CD1c-positive myeloid dendritic cell (primary cell): ENCODE measurements at regions not wholly inside any gene's neighbourhood (a gene's known extent, or its start where the extent isn't known, plus 50 kb on each side); places are given as distances from the start of the nearest gene placed in this dataset.

Experiments used
- DNase-seq: peaks from one replicate; pipeline ENCODE4 v3.0.0-alpha.2; 2016; ENCODE audit errors: extremely low spot score

DNA sequence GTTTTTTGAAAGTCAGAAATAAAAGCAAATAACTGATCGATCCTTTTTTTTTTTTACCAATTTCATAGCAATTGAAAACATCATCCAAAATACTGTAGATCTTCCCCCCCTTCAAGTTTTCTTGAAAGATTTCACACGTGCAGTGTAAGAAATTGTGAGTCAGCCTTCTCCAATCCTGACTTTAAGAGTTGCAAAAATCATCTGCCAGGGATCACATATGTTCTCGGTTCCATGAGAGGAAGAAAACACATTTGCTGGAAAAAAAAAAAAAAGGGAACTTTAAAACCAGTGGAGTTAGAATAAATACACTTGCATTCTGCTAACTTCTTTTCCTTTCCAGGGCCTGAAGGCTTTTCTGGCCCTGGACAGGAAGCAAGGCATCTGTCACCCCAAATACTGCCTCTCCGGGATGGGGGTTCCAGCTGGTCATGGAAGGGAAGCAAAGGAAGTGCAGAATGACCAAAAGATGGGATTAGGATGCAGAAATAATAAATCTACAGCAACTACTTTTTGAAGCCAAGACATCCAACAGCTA lies 198.4 kb upstream of the KIAA1217 start:
- DNase-seq: no peak

DNA sequence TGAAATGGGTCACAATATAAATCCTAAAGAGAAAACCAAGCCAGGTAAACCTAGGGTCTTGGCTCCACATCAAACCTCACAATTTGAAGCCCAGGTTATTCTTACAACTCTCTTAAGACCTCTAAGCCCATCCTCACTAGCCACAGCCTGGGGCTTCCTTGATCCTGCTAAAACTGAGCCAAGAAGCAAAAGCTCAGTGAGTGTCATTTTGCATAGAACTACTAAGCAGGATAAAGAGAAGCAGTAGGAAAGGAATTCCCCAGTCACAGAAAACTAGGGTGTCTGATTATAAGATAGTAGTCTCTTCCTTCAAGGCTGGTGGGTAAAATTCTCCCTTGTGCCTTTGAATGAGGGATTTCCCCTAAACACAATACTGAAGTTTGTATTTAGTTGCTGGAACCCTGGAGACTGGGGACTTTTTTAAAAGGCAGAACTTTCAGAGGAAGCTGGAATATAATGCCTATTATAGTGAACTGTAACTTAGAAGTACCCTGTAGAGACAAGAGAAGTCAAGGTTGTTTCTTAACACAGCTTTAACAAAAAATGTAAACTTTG lies 196.6 kb upstream of the KIAA1217 start:
- DNase-seq: no peak

DNA sequence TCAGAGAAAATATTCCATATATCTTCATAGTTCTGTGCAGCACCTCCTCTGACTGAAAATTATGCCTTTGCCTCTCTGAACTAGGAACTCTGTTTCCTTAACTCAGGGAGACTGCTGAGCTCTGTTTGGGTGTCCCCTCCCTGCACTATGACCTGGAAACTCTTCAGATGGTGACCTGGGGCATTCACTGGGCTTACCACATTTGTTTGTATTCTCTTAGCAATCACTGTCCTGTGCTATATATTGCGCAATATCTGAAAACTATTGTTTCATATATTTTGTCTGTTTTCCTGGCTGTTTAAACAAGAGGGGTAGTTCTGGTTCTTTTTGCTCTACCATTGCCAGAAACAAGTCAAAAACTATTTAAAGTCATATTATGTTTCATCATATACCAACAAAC lies 181.8 kb upstream of the KIAA1217 start:
- DNase-seq: no peak

DNA sequence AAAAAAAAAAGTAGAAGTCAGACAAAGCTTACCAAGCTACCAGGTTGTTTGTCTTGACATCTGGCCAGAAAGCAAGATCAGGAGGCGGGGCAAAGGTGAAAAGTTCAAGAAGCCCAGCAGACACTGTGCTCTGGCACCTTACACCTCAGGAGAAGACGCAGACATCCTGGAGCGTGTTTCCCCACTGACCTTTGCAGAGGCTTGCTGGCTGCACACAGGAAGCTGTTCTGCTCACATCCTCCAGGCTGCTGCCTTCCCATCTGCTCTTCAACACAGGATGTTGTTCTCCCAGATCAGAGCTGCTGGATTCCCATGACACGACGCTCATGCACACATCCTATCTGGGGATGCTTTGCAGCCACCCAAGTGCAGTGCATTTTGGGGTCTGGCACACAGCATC lies 174.4 kb upstream of the KIAA1217 start:
- no peak for DNase-seq

DNA sequence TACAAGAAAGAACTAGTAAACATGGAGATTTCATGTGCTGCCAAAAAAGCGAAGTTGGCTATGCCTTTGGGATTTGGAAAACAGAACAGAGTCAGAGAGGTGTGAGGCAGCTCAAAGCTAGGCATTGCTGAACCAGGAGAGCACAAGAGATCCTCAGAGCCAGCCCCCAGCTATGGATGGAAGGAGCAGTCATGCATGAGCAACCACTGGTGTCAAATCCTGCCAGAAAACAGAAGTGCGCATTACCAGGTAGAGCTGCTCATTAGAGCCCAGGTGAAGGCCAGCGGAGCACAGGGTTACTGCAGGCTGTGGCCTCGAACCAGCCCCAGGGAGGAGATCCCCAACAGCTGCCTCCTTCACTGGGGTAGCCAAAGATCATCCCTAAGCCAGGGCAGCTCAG lies 173.2 kb upstream of the KIAA1217 start:
- no peak for DNase-seq

DNA sequence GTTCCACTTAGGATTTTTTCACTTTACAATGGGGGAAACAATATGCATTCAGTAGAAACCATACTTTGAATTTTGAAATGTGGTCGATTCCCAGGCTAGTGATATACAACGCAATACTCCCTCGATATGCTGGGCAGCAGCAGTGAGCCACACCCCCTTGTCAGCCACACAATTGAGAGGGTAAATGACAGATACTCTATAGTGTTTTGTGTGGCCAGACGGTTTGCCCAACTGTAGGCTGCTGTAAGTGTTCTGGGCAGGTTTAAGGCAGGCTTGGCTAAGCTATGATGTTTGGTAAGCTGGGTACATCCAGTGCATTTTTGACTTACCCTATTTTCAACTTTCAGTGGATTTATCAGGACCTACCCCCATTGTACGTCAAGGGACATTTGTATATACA lies 169.6 kb upstream of the KIAA1217 start:
- no peak for DNase-seq

DNA sequence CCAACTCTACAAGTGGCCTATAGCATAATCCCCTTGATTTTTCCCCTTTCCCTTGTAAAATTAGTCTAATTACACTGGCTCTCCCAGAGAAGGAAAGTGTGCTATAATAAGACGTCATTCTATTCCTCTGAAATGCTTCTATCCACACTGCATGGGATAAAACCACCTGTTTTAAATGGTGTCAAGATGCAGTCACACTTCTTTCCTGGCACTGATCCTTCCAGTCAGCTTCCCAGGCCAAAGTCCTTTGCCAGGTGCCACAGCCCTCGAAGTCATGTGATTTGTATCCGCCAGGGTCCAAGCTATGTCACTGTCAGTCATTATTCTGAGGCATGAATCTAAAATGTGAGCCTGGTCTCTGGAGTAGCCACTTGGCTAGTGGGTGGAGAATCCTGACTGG lies 169.0 kb upstream of the KIAA1217 start:
- DNase-seq: no peak

DNA sequence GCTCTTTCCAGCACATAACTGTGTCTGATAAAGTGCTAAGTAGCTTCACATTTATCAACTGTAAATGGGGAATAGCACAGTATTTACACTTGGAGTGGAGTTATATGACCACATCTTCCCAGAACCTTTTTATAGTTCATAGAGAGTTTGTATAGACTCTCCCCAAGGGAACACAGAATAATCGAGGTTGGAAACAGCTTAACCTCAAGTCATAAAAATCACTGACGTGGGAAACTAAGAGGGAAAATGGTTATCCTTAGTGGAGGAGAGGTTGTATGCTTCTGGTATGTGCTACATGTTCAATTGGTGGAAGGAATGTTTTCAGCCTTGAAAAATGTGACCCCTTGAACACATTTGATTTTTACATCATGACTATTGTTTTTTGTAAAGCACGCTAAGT lies 167.9 kb upstream of the KIAA1217 start:
- DNase-seq: no peak

DNA sequence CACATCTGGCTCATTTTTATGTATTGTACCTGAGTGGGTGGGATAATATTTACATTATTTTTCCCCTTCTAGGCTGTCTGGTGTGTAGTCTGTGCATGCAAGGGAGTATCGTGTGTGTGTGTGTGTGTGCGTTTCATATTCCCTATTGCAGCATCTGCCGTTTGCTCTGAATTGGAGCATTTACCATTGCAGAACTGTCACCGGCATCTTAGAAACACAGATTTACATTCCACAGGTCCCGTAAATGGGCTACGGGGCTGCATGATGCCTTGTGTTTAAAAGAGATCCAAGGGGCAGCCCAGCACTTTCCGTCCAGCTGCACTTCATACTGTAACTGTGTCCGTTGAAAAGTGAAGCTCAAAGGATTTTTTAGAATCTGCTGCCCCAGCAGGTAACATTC lies 167.1 kb upstream of the KIAA1217 start:
- no peak for DNase-seq

DNA sequence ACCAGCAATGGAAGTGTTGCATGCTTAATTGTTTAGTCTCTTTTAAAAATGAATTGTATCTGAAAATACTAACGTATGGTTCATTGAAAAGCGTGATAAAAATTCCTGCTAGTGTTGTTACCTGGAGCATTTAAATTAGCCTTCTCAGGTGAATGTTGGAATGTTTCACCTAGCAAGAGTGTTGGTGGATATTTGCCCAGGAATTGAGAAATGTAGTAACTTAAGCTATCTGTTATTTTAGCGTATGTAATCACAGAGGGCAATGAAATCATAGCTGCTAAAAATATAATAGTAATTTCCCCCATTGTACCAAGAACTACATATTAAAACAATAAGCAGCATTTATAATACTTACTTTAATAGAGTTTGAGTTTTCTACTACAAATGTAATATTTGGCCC lies 166.1 kb upstream of the KIAA1217 start:
- no peak for DNase-seq

DNA sequence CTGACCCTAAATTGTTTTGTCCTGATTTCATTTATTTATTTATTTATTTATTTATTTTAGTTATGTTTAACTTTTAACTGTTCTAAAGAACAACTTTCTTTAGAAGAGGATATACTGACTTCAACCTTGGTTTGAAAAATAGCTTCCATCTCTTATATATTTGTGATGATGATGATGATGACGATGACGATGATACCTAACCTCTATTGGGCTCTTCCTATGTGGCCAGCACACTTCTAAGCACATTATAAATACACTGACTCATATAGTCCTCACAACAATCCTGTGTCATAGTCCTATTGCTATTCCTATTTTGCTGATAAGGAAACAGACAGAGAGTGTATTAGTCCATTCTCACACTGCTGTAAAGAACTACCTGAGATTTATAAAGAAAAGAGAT lies 162.9 kb upstream of the KIAA1217 start:
- DNase-seq: no peak

DNA sequence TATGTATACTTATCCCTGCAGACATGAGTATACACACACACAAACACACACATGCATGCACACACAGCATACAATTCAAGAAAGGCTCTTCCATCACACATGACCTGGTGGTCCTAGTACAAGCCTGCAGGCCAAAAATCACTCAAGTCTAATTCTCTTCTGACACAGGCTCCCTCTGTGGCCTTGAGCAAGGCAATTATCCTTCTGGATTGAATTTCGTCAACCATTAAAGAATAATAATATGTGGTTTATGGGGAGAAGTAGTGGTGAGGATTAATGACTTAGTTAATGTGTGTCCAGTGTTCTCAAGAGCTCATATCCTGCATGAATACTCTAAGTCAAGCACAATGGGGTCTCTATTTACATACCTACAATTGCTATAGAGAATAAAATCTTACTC lies 161.8 kb upstream of the KIAA1217 start:
- DNase-seq: no peak

DNA sequence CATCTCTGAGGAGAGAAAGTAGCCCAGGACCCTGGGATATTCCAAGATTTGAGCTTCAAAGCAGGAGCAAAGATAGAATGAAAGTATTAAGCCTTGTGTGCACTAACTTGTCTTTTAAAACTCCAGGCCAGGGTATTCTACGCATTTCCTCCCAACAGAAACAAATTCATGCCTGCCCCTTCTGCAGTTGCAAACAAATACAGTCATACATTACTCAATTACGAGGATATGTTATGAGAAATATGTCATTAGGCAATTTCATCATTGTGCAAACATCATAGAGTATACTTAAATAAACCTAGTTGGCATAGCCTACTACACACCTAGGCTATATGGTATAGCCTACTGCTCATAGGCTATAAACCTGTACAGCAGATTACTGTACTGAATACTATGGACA lies 154.5 kb upstream of the KIAA1217 start:
- no peak for DNase-seq

DNA sequence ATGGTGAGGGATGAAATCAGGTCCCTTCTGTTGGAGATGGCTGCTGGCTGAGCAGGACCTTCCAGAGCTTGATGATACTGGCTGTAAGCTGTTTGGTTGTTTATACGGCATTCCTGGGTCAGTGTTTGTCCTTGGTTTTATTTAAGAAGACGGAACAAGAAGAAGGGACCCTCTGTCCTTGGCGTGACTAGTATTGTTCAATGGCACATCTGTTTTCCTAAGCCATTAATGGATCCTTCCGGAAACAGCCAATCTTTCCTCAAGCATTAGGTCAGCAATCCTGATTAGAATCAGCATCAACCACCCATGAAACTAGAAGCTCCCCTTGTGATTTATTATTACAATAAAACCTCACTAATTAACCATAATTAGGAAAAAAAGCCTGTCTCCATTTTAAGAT lies 128.7 kb upstream of the KIAA1217 start:
- DNase-seq: no peak

DNA sequence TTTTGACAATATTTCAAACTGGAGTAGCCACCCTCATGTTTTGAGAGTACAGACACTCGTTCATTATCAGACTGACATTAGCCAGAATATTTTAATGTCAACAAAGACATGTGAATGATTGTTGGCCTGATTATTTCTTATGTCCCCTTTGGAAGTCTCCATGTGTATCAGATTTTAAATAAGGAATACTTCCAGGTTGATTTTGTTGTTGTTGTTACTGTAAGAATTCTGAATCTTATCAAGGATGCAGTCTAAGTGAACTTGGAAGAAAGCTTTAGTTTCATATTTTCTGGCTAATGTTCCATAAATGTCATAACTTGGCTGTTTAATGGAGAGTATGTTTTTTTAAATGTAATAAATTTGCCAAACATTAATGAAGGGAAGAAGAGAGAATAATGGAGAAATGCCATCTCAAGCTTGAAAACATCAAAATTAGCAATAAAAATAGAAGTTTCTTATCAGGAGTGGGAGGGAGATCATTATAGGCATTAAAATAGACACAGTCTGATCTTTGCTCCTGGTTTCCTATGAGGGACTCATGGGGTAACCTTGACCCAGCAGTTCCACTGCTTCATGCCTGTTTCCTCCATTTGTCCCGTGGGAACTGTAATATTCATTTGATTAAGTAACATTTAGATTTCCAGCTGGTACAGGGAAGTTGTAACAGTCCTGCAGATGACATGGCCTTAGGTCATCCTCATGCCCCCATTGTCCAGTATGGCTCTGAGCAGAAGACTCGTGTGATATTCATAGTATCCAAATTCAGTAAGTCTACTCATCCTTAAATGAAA lies 122.4 kb upstream of the KIAA1217 start:
- no peak for DNase-seq

DNA sequence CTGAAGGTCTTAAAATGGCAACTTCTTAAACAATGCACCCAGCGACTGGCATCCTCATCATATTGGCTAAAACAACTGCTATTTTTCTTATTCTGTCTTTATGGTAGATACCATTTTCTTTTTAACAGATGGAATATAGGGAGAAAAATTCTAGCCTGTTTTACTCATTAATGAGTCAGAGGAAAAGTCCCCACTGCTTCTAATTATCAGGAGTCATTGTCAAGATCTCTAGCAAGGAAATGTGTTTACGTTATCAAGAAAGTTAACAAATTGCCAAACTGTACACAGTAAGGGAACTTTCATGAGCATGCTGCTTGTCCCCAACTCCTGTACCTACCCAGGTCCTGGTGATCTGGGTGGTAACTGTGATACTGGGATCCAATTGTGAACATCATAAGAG lies 117.7 kb upstream of the KIAA1217 start:
- no peak for DNase-seq

DNA sequence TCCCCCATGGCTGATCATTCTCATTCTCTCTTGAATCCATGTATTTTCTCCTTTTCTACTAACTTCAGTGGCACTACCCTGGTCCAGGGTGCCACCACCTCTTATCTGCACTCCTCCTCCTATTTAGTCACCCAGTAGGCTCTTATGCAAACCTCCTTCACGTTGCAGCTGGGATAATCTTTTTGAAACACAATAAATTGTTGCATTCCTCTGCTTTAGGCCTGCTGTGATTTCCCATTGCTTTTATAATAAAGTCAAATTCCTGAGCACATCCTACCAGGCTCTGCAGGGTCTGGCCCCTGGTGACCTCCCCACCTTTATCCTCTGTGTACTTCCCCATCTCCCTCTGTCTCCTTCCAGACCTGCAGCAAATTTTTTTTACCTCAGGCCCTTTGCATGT lies 112.7 kb upstream of the KIAA1217 start:
- DNase-seq: no peak

DNA sequence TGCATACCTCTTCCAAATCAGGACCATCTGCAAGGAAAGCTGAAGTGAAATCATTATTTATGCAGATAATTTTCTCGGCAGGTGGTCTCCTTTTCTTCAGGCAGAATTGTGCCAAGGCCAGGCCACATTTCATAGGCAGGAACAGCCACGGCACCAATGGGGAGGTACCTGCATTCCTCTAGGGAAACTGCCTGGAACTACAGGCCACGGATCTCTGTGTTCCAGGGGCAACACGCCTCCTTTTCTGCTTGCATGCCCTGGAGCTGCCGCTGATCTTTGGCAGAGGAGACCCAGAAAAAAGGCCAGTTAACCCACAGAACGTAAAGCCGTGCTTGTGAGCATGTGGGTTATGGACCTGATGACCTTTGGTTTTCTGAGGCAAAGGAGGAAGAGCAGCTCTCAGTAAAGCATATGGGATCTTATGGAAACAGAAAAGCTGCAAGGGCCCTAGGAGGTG lies 111.2 kb upstream of the KIAA1217 start:
- DNase-seq: no peak

DNA sequence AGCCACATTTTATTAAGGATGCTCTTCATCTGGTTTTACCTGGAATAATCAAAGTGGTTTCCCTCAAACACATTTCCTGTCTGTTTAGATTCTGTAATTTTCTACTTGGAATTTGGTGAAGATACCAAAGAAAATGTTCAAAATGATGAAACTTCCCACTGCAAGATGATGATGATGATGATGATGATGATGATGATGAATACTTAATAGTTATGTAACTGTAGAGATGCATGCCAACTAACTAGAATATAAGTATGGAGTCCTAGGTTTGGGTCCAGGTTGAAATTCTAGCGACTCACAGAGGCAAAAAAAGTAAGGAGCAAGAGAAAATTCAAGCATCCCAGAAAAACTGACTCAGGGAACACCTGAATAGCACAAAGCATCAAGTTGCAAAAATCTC lies 104.0 kb upstream of the KIAA1217 start:
- no peak for DNase-seq

DNA sequence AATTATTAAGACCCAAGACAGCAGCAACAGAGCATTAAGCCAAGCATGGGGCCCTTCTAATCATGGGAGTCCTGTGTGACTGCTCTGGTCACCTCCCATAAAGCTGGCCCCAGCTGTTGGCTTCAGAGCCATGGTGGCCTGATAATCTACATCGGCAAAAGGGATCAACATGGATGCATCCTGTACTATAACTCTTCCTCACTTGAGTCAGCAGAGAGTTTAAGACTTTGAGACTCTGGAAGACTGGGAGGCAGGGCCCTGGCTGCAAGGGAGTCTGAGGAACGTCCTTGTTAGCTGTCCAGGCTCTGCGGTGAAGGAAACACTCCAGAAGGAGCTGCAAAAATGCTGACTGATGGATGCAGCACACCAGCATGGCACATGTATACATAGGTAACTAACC lies 95.0 kb upstream of the KIAA1217 start:
- no peak for DNase-seq

DNA sequence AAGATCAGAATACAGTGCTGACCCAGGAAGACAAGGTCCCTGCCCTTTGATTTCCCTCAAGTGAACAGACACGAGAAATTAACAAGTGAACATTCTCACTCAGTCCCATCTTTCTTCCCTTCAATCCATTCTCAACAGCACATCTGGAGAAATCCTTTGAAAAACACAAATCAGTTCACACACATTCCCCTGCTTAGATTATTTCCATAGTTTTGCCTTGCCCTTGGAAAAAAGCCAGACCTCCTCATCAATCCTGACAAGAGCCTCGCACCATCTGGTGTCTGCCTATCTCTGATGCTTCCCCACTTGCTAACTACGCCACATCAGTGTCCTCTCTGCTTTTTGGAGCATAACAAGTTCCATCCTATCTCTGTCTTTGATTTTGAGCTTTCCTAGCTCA lies 94.4 kb upstream of the KIAA1217 start:
- no peak for DNase-seq

DNA sequence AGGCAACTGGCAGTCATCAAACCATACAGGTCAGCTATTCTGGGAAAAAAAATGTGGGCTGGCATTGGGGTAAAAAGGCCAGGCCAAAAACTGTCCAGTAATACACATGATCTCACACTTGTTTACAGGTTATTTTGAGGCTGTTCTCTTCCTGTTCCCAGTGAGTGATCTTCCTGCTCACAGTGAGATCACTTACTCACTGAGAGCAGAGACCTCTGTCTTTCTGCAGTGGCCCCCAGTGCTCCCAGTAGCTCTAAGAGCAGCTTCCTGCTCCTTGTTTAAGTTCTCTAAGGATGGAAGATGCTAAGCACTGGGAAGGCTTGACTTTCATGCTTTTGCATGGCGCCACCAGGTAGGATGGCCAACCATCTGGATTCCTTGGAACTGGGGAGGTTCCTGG lies 93.5 kb upstream of the KIAA1217 start:
- DNase-seq: no peak

DNA sequence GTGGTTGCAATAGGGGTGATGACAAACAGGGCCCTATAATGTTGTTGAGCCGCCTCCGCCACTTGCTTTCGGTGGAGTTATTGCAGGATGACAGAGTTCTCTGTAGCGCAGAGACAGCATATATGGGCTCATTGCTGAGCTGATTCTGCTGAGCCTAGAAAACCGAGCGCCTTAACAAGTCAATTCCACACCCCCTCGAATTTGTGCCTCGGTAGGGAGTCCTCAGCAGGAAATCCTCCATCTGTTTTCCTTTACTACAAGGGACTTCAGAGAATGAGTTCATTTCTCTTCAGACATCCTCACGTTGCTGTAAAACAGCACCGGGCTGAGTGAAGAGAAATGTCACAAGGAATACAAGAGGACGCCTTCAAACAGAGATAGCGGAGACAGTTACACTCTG lies 90.7 kb upstream of the KIAA1217 start:
- no peak for DNase-seq

DNA sequence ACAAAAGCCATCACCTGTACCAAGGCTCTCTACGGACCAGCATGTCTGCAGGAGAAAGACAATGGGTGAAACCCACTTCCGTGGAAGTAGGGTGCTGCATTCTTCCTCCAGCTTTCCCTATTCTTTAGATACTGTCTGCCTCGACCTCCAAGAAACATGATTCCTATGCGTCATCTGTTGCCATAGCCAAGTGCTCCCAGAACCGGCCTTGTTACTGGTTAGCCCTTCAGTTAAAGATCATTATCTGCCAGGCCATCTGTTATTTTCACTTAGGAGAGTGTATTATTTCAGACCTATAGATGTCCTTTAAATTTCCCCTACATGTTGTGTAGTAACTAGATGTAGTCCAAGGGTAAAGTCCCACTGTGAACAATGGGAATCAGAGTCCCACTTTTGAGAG lies 89.0 kb upstream of the KIAA1217 start:
- DNase-seq: no peak
